ENCODE measurements at regions not wholly inside any gene's neighbourhood (a gene's known extent, or its start where the extent isn't known, plus 50 kb on each side); places are given as distances from the start of the nearest gene placed in this dataset.
A peak's percentile ranks its signal among the peaks of the same experiment; 100 is the strongest.

DNA sequence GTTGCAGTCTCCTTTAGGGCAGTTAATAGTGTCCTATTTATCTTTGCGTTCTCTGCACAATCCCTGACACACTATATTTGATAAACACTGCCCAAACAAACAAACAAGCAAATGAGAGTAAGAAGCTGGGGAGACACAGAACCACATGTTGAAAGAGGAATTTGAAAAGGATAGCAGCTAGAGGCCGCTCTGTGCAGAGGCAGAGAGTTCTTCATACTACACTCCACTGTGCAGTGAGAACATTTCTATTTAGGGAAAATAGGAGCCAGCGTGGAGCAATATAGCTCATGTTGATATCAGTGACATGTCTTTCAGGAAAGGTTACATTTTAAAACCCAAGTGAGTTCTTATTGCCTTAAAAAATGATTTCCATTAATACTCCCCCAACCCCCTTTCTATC lies 140.3 kb upstream of the SEL1L start:
- DNase-seq = no peak

DNA sequence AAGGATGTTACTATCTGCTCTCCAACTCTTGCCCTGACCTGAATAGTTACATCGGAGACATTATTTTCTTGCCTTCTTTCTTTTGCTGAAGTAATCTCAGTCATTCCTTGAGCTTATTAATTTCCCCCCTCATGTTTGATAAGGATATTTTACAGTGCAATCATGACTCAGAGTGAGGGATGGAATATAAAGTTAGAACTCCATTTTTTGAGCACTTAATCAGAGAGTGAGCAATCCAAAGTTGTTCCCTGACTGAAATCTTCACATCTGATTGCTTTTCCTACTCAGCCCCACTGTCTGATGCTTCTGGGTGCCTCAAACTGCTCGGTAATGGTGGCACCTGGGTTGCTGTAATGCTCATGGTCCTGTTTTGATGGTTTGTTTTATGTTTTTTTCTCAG lies 142.7 kb upstream of the SEL1L start:
- no peak for DNase-seq

- DNase-seq = no peak
Measured at GRCh38 chr14:81676879-81677278, 143.2 kb upstream of the SEL1L start.

DNA sequence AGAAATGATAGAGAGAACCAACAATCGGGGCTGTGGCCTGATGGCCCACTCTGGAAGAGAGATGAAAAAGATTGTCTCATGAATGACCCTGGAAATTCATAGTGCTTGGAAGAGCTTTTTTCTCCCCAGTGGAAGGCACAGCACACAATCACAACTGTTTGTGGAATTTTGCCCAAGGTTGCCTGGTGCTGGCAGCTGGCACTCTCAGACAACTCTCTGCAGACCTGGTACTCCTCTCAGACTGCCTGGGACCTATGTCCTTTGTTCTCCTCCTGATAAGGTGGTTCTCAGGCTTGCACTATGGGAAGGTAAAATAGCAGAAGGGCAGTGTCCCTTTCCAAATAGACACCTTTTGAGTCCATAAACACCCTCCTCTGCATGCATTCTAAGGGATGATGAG lies 144.1 kb upstream of the SEL1L start:
- no peak for DNase-seq

GRCh38 chr14:81679226-81679625 lies 145.6 kb upstream of the SEL1L start:
- DNase-seq = no peak

GRCh38 chr14:81681541-81681940 lies 147.9 kb upstream of the SEL1L start:
- no peak for DNase-seq

DNA sequence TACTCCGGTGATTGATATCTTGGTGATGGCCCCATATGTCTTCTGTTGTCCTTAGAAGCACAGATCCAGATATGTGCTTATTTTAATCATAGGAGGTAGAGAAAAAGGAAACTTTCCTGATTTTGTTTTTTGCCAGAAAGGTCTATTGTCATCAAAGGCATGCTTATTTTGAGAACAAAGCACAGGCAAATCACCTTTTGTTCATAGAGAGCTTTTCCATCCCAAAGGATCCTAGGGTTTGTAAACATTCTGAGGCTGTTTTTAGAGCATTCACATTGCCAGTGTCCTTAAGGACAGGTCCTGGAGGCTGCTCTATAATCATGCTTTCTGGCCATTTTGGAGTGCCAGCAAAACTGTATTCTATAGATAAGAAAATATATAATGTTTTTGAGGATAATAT lies 148.5 kb upstream of the SEL1L start:
- no peak for DNase-seq

- no peak for DNase-seq
Measured at GRCh38 chr14:81682701-81683100, 149.0 kb upstream of the SEL1L start.

DNA sequence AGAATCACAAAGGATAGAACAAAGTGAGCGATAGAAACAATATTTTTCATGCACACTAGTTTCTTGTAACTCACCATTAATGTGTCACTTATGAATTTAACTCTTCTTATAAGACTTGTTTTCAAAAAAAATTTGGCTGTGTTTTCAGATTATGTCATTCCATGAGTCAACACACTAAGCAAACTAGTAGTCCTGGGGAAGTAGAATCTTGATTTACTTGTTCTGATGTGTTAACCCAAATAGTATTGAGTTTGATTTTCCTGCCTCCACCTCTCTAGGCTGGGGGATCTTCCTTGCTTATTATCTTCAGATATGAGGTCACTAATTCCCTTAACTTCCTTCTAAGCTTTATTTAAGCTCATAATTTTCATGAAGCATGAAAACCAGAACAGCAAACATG lies 151.0 kb upstream of the SEL1L start:
- DNase-seq = no peak

DNA sequence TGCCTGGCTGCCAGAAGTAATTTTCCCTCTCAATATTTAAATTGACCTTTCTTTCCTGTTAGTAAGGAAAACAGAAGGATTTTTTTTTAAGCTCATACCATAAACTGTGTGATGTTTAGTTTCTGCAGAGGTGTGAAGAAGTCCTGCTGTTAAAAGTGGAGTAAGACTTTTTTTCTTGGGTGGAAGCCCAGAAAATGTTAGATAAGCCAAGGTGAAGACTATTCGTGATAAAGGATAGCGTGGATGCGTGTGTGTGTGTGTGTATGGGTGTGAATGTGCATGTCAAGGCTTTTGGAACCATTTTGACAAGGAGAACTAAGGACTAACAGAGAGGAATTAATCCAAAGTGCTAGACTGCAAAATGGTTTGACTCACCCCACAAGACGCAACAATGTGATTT lies 152.9 kb upstream of the SEL1L start:
- DNase-seq = no peak

DNA sequence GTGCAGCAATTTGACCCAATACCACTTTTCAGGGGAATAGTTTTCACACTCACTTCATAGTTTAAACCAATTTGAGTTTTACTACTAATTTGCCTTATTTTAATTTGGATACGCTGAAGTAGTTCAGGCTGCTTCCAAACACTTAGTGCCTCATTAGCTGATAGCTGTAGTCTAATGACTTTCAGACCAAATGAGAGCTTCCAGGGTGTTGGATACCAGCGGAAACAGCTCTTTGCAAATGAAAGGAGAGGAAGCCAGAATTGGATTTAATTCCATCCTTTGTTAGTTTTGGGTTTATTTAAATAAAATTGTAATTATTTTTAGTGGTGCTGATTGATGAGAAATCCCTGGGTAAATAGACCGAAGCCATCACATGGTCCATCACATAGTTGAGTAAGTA lies 158.3 kb upstream of the SEL1L start:
- DNase-seq = no peak

DNA sequence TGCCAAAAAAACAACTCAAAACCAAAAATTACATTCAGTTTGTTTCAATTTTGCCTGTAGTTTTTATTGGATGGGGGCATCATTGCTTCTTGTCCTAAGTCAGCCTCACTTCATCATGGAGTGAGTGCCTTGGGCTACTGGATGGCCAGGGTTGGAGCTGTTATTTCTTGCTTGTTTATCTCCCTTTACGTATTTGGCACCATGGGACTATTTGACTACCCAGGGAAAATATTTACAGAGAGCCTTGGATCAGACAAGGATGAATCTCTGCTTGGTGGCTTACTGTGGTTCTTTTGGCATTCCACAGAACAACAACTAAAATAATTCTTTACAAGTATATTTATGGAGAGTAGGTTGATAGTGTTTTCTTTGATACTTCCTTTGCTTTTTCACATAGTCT lies 160.8 kb upstream of the SEL1L start:
- DNase-seq = no peak

DNA sequence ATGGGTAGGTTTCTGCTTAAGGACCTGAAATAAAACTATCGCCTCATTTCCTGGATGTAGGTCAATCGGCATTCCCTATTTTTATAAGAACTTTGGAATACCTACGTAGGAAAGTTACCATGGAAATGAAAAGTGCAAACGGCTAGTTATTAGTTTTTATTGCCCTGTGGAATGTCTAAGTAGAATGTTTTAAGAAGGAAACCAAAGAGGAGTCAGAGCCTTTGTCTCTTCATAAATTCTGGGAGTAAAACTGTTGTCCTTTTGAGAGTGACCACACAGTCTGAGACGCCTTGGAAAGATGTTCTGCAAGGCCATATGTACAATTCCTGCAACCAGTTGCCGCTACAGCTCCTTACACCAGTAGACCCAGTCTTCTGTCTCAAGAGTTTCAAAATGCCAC lies 176.0 kb upstream of the SEL1L start:
- DNase-seq = no peak

DNA sequence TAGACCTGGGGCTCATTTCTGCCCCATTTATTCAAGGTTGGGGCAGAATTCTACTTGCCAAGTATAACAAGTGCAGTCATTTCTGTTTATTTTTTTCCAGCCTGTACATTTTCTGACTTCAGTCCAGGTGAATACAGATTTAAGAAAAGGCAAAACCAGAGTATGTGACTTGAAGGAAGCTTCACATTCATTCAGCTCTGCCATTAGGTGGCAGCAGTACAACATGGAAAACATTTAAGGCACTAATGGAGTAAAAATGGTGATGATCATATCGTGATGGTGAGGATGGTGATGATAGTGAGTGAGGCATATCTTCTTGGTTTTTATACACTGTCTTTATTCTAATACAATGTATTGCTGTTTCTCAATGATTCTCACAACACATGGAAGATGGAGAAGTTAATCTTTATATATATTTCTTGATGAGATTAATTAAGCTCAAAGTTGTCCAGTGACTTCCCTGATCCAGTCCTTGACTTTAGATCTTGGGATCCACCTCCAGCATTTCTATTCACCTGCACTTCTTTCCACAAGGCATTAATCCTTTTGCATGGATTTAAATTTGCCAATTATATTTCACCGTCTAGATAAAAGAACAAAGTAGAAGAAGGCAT lies 176.7 kb upstream of the SEL1L start:
- peak in 1 of 2 experiments; percentile 27 for DNase-seq

- no peak for DNase-seq
Measured at GRCh38 chr14:81715731-81716130, 182.1 kb upstream of the SEL1L start.

GRCh38 chr14:81716953-81717352 lies 183.3 kb upstream of the SEL1L start:
- DNase-seq = no peak

DNA sequence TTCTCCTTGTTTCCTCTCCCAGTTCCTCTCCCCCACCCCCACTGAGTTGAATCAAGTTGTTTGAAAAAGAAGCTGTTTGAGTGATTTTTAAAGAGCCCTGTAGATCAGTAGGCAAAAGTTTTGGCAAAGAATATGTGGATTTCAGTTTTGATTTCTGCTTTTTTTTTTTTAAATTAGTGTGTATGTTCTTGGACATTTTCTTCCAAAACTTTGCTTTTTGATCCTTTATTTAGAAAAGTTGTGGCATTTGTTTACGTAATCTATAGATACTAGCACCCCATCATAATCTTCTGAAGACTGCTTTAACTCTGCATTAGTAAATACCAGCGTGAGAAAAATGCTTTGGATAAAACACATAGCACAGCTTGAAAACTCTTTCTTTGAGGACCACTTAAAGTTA lies 190.3 kb upstream of the SEL1L start:
- no peak for DNase-seq

DNA sequence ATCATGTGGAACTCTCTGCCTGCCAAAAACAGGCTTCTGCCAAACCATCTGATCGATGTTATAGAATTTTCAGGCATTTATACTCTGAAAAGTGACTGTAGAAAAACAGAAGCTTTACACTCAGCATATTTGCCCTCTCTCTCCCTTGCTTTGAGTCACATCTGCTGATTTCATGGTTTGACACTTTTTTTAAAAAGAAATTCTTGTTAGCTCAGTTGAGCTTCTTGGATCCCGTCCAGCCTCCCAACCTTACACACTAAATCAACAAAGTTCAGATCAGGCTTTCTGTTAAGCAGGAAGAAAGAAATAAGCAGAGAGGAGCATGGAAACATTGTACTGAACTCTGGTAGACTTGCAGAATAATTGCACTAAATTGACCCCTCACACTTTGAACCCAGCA lies 193.6 kb upstream of the SEL1L start:
- no peak for DNase-seq

GRCh38 chr14:81728447-81728846 lies 194.8 kb upstream of the SEL1L start:
- DNase-seq = no peak

DNA sequence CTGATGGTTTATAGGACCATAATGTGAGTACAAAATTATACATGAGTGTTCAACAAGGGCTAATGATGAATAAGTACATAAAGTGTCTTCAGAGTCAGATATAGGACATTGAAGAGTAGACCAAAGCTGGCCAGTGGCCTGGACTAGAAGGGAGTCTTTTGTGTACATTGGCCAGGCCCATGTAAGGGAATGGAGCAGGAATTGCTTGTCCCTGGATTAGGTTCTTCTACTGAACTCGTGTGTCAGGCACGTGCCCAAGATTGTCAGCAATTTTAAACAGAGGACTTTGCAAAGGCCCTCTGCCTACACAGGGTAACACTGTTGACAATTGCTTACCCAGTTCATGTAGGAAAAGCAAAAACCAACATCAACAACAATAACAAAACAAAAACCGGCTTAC lies 196.0 kb upstream of the SEL1L start:
- DNase-seq = no peak

- DNase-seq = no peak
Measured at GRCh38 chr14:81737938-81738337, 204.3 kb upstream of the SEL1L start.

DNA sequence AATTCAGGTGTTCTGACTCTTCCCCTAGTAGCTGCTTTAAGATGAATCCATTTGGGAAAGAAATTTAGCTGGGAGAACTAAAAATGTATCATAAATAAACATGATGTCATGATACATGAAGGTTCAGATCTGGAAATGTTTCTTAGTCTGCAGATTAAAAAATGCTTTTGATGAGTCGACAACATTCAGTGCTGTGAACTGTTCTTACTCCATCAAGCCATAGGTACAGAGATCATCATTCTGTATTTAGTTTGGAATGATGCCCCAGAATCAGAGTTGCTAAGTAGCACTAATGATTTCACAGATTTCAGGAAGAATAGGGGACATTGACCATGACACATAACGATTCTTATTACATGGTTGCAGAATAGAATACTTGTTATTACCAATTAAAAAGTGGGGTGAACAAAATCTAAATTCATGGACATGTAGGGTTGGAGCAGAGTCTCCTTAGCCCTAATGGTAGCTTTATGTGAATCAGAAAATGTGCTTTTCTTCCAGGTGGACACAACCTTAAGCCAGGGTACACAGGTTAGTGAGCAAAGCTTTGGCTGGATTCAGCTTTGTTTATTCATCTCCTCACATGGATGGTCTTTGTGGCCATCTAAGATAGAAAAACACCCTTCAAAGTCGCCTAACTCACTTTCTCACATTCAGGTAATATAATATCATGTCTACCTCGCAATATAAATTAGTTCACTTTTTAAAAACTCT lies 205.4 kb upstream of the SEL1L start:
- DNase-seq = no peak

- DNase-seq = no peak
Measured at GRCh38 chr14:81743605-81744004, 210.0 kb upstream of the SEL1L start.

DNA sequence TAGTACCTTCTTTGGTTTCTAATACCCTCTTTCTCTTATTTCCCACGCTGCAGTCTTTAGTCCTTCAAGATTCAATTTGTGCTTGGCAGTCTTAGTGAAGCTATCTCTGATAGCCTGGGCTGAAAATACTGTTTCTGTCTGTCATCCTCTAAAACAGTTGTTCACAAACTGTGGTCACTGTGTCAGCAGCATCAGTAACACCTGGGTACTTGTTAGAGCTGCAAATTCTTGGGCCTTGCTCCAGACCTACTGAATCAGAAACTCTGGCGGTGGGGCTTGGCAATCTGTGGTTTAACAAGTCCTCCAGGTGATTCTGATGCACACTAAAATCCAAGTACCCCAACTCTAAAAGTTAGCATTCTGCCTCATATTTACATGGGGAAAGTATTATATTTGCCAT lies 217.5 kb upstream of the SEL1L start:
- no peak for DNase-seq

DNA sequence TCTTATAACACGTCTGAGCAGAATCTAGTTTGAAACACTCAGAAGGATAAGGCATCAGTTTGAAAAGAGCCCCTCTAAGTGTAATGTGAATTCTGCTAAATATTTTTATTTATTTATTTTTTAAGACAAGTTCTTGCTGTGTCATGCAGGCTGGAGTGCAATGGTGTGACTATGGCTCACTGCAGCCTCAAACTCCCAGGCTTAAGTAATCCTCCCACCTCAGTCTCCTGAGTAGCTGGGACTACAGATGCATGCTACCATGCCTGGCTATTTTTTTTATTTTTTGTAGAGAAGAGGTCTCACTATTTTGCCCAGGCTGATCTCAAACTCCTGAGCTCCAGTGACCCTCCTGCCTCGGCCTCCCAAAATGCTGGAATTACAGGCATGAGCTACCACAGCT lies 225.9 kb upstream of the SEL1L start:
- no peak for DNase-seq

Data from SW 1271 (cell line).